DMS153 (cell line): ENCODE measurements at regions not wholly inside any gene's neighbourhood (a gene's known extent, or its start where the extent isn't known, plus 50 kb on each side); places are given as distances from the start of the nearest gene placed in this dataset.

Source experiments
- DNase-seq: peaks from one replicate; lab custom pipeline; 2025; lab: John Stamatoyannopoulos, UW

- no peak for DNase-seq
These were observed 89.7 kb upstream of the CNTNAP5 start for GRCh38 chr2:123935405-123935804.

- DNase-seq: peak; percentile 40
These were observed 71.2 kb upstream of the CNTNAP5 start for GRCh38 chr2:123953846-123954245.

- DNase-seq: no peak
These were observed 67.1 kb upstream of the CNTNAP5 start for GRCh38 chr2:123958011-123958410.

GRCh38 chr2:123961576-123961975 lies 63.5 kb upstream of the CNTNAP5 start:
- DNase-seq: no peak

GRCh38 chr2:123971564-123972318 lies 53.3 kb upstream of the CNTNAP5 start:
- no peak for DNase-seq
